Sigmoid colon (tissue), 6 donors: ENCODE measurements at regions not wholly inside any gene's neighbourhood (a gene's known extent, or its start where the extent isn't known, plus 50 kb on each side); places are given as distances from the start of the nearest gene placed in this dataset.

Experiments
- DNase-seq: peaks from one replicate; pipeline ENCODE4 v3.0.0-alpha.2; 2019
- H3K27ac ChIP-seq, 4 donors: fragments of 200-600 bp; sonication (generic); one replicate each; pipeline ENCODE4 v1.5.1; 2016 to 2019; ENCODE audit warnings: mild to moderate bottlenecking in 1 of 4
- H3K27me3 ChIP-seq, 3 donors: fragments of 200-600 bp; sonication (generic); one replicate each; pipeline ENCODE4 v1.5.1; 2019; ENCODE audit warnings: mild to moderate bottlenecking in 1 of 3
- H3K36me3 ChIP-seq, 4 donors: fragments of 200-600 bp; sonication (generic); one replicate each; pipeline ENCODE4 v1.5.1; 2016 to 2019
- H3K4me1 ChIP-seq, 4 donors: fragments of 200-600 bp; sonication (generic); one replicate each; pipeline ENCODE4 v1.5.1; 2017 to 2019
- H3K4me3 ChIP-seq, 4 donors: fragments of 200-600 bp; sonication (generic); one replicate each; pipeline ENCODE4 v1.5.1; 2017 to 2019; ENCODE audit warnings: mild to moderate bottlenecking in 2 of 4, moderate library complexity in 1 of 4
- H3K9me3 ChIP-seq, 4 donors: fragments of 200-600 bp in 3 of 4; sonication (generic) in 3 of 4; one replicate each; pipeline versions ENCODE4 v1.5.1 to v1.6.1; 2013 to 2019
- CTCF ChIP-seq, 4 experiments: fragments of 450-650 bp in 3 of 4; fragments of 200-600 bp in 1 of 4; IDR thresholded peaks; one replicate each; pipeline ENCODE4 v1.5.1; 2016 to 2019; ENCODE audit warnings: antibody characterized with exemption in 4 of 4, mild to moderate bottlenecking in 3 of 4, moderate library complexity in 2 of 4
- EP300 ChIP-seq, 4 donors: sonication (generic); formaldehyde crosslinking; IDR thresholded peaks; one replicate each; pipeline ENCODE4 v1.6.1; 2017; ENCODE audit warnings: antibody characterized with exemption in 4 of 4
- POLR2A ChIP-seq, 2 donors: fragments of 450-650 bp; IDR thresholded peaks; one replicate each; pipeline ENCODE4 v1.6.1; 2016; ENCODE audit warnings: antibody characterized with exemption in 2 of 2, mild to moderate bottlenecking in 2 of 2, moderate library complexity in 2 of 2
- POLR2AphosphoS5 ChIP-seq, 4 donors: sonication (generic); formaldehyde crosslinking; IDR thresholded peaks; one replicate each; pipeline ENCODE4 v1.6.1; 2017; ENCODE audit warnings: antibody characterized with exemption in 4 of 4
- WGBS, 2 donors: extraction: QIAGEN DNeasy Blood & Tissue Kit; methylation state at CpG; one replicate each; pipeline ENCODE4 v1.1.7; 2013; 5-methylcytosine and 5-hydroxymethylcytosine counted together
- intact Hi-C: fragments of 100-400 bp; cut with DNase I; formaldehyde crosslinking; loops from one replicate; pipeline ENCODE4 v1.15.1; 2023
- donor health status: healthy with polysubstance abuse.
- donor health status: healthy.

GRCh38 chr5:4627131-4627530 lies 513.0 kb upstream of the ADAMTS16 start:
- no peak overlapping the region for H3K27ac ChIP-seq
- DNase-seq = no peak

GRCh38 chr5:4627929-4628328 lies 512.2 kb upstream of the ADAMTS16 start:
- WGBS, 2 donors = 68 to 71% methylated on average over 9 of the region's 9 CpGs
- H3K4me3 ChIP-seq = no peak overlapping the region

More at GRCh38 chr5:4627131-4627530, 513.0 kb upstream of the ADAMTS16 start:
- intact Hi-C loops = no loop called here
- no peaks in the 10 kb centered on the region for H3K9me3 ChIP-seq
- H3K4me3 ChIP-seq = no peak overlapping the region
- no peaks in the 10 kb centered on the region for H3K4me1 ChIP-seq
- TF ChIP-seq POLR2A (IDR thresholded peaks at IDR 0.05) = no peak
- TF ChIP-seq POLR2AphosphoS5 (IDR thresholded peaks at IDR 0.05) = no peak
- no peak for TF ChIP-seq EP300 (IDR thresholded peaks at IDR 0.05)
- TF ChIP-seq CTCF (IDR thresholded peaks at IDR 0.05) = no peak
- no peaks in the 10 kb centered on the region for H3K36me3 ChIP-seq
- WGBS, 2 donors = 61 to 67% methylated on average over 3 of the region's 3 CpGs
- no peaks in the 10 kb centered on the region for H3K27me3 ChIP-seq

GRCh38 chr5:4628645-4629385 lies 511.3 kb upstream of the ADAMTS16 start:
- no peak for TF ChIP-seq EP300 (IDR thresholded peaks at IDR 0.05)
- 83 to 86% methylated on average over 14 of the region's 14 CpGs for WGBS, 2 donors
- Histone ChIP-seq H3K36me3 (no peaks in the 10 kb centered on the region), H3K9me3 (no peaks in the 10 kb centered on the region), H3K27ac (no peak overlapping the region), H3K27me3 (peaks cover 0 to 3% (median 0%) of the 10 kb centered on the region in 3 donors), H3K4me1 (no peaks in the 10 kb centered on the region), H3K4me3 (no peak overlapping the region)
- intact Hi-C loops = no loop called here
- no peak for DNase-seq

More at GRCh38 chr5:4627929-4628328, 512.2 kb upstream of the ADAMTS16 start:
- H3K4me1 ChIP-seq = no peaks in the 10 kb centered on the region
- no peak overlapping the region for H3K27ac ChIP-seq
- intact Hi-C loops = no loop called here
- no peak for DNase-seq
- no peaks in the 10 kb centered on the region for H3K27me3 ChIP-seq
- TF ChIP-seq POLR2AphosphoS5 (IDR thresholded peaks at IDR 0.05) = no peak
- TF ChIP-seq POLR2A (IDR thresholded peaks at IDR 0.05) = no peak
- H3K36me3 ChIP-seq = no peaks in the 10 kb centered on the region
- no peaks in the 10 kb centered on the region for H3K9me3 ChIP-seq

GRCh38 chr5:4630031-4630430 lies 510.1 kb upstream of the ADAMTS16 start:
- 61 to 83% methylated on average over 11 of the region's 11 CpGs for WGBS, 2 donors
- TF ChIP-seq CTCF (IDR thresholded peaks at IDR 0.05) = no peak
- TF ChIP-seq POLR2AphosphoS5 (IDR thresholded peaks at IDR 0.05) = no peak
- no peak for TF ChIP-seq EP300 (IDR thresholded peaks at IDR 0.05)
- TF ChIP-seq POLR2A (IDR thresholded peaks at IDR 0.05) = no peak
- H3K4me3 ChIP-seq = no peak overlapping the region
- H3K27me3 ChIP-seq = peaks cover 0 to 3% (median 0%) of the 10 kb centered on the region in 3 donors
- H3K27ac ChIP-seq = no peak overlapping the region
- no peaks in the 10 kb centered on the region for H3K36me3 ChIP-seq
- DNase-seq = no peak
- no peaks in the 10 kb centered on the region for H3K4me1 ChIP-seq
- no peaks in the 10 kb centered on the region for H3K9me3 ChIP-seq
- intact Hi-C loops = no loop called here

- intact Hi-C loops = no loop called here
- H3K4me3 ChIP-seq = no peak overlapping the region
- no peaks in the 10 kb centered on the region for H3K9me3 ChIP-seq
- no peaks in the 10 kb centered on the region for H3K4me1 ChIP-seq
- no peak overlapping the region for H3K27ac ChIP-seq
- peaks cover 0 to 3% (median 0%) of the 10 kb centered on the region in 3 donors for H3K27me3 ChIP-seq
- DNase-seq = no peak
- 53 to 75% methylated on average over 2 of the region's 2 CpGs for WGBS, 2 donors
- no peak for TF ChIP-seq POLR2AphosphoS5 (IDR thresholded peaks at IDR 0.05)
- TF ChIP-seq CTCF (IDR thresholded peaks at IDR 0.05) = no peak
- no peak for TF ChIP-seq POLR2A (IDR thresholded peaks at IDR 0.05)
- no peak for TF ChIP-seq EP300 (IDR thresholded peaks at IDR 0.05)
- H3K36me3 ChIP-seq = no peaks in the 10 kb centered on the region
Measured at GRCh38 chr5:4634342-4634741, 505.8 kb upstream of the ADAMTS16 start.

GRCh38 chr5:4636378-4636777 lies 503.8 kb upstream of the ADAMTS16 start:
- intact Hi-C loops = no loop called here

More at GRCh38 chr5:4636378-4636777, 503.8 kb upstream of the ADAMTS16 start:
- H3K36me3 ChIP-seq = no peaks in the 10 kb centered on the region
- H3K4me1 ChIP-seq = no peaks in the 10 kb centered on the region
- H3K9me3 ChIP-seq = no peaks in the 10 kb centered on the region
- peaks cover 0 to 3% (median 0%) of the 10 kb centered on the region in 3 donors for H3K27me3 ChIP-seq
- no peak overlapping the region for H3K27ac ChIP-seq
- H3K4me3 ChIP-seq = no peak overlapping the region
- 83 to 89% methylated on average over 6 of the region's 6 CpGs for WGBS, 2 donors
- DNase-seq = no peak
- TF ChIP-seq CTCF (IDR thresholded peaks at IDR 0.05) = no peak
- no peak for TF ChIP-seq POLR2A (IDR thresholded peaks at IDR 0.05)
- no peak for TF ChIP-seq EP300 (IDR thresholded peaks at IDR 0.05)
